MV-4-11 (cell line): ENCODE measurements at regions not wholly inside any gene's neighbourhood (a gene's known extent, or its start where the extent isn't known, plus 50 kb on each side); places are given as distances from the start of the nearest gene placed in this dataset.
"Not testable (repeated sequence)": the region's sequence is repeated elsewhere in the genome, so short reads cannot be mapped to it uniquely, and the experiment has no call there.

ENCODE experiments used
- DNase-seq: peaks from one replicate; lab custom pipeline; 2025; lab: John Stamatoyannopoulos, UW

- DNase-seq = no peak
Measured at GRCh38 chr2:49318531-49318930, 164.2 kb upstream of the FSHR start.

DNA sequence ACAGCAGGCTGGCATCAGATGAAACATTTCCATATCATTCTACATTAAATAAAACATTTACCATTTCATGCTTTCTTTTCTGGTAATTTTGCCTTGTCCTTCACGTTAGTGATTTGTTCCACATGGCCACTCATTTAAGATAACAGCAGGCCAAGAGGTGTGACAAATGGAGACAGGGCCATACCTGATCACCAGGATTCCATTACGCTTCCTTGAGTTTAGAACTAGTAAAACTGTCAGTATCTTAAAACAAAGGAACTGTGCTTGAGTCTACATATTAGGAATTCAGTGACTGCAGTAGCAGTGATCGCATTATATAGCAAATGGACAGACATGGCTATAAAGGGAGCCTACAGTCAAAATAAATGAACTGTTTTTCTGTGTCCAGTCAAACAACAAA is 155.1 kb upstream of the FSHR start:
- DNase-seq = no peak

DNA sequence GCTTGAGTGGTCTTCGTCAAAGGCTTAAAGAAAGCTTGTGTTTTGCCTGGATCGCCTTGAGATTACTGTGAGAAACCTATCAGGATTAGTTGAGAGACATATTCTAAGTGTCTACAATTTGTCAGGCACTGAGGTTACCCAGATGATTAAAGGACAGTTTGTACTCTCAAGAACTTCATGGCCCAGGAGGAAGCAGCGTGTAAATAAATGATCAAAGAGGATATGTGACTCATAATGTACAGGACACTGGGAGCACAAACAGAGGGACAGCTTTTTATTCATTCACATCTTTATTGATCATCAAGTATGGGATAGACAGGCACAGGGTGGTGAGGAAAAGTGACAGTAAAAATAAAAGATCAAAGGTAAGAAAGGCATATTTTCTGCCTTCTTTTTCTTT is 152.6 kb upstream of the FSHR start:
- DNase-seq = no peak

GRCh38 chr2:49298693-49299092 is 144.4 kb upstream of the FSHR start:
- DNase-seq = not testable (repeated sequence)

GRCh38 chr2:49298230-49298629 is 143.9 kb upstream of the FSHR start:
- no peak for DNase-seq

DNA sequence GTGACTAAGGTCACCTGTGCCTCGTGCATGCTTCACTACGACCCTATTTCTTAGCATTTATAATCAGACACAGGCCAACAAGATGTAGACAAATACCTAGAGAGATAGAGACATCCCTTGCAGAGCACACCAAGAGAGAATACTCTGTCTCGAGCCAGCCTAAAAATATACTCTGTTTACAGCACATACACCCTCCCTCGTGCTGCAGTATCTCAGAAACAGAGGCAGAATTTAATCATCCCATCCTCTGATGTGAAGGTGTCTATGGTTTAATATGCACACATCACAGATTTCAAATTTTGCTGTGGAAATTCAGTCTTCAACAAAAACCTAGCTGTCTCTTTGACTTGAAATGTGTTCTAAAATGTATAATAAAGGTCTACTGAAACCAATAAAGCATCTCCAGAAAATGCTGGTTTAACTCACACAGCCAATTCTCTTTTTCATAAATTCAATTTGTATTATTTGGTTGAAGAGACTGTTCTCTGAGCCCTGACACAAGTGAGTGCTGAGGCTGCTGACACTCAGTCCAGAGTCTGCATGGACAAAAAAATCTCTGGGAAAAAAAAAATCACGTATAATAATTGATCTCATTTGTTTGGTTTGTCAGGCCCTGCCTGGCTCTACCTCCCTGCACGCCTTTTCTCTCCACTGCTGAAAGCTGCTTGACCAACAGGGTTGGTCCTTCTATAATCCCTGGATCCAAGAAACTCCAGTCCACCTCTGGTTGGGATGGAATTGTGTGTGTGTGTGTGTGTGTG is 142.0 kb upstream of the FSHR start:
- DNase-seq = no peak

GRCh38 chr2:49294225-49294624 is 139.9 kb upstream of the FSHR start:
- DNase-seq = no peak

GRCh38 chr2:49291619-49292018 is 137.3 kb upstream of the FSHR start:
- no peak for DNase-seq

GRCh38 chr2:49289711-49290110 is 135.4 kb upstream of the FSHR start:
- no peak for DNase-seq

GRCh38 chr2:49288902-49289700 is 134.8 kb upstream of the FSHR start:
- DNase-seq = no peak

DNA sequence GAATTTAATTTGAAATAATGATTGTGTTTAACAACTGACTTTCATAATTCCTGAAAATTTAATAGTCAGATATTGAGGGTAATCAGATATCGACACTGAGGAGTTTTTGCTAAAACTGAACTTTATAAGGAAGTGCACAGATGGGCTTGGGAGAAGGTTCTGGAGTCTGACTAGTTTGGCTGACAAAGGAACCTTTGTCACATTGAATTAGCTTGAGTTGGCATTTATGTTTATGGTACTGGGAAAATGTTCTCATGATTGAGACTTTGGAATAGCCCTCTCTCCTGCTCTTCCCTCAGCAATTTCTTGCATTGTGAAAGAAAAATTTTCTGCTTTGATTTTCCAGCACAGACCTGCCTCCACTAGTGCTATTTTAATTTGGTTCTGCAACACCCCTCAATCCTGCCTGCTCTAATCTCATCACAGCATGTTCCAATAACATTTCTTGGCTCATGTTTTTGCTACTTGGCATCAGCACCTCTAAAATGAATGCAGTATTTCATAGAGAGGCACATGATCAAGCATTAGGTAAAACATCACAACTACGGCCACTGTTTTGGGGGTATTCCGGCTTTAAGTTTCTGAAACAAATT is 133.9 kb upstream of the FSHR start:
- no peak for DNase-seq

GRCh38 chr2:49286726-49287125 is 132.4 kb upstream of the FSHR start:
- no peak for DNase-seq

DNA sequence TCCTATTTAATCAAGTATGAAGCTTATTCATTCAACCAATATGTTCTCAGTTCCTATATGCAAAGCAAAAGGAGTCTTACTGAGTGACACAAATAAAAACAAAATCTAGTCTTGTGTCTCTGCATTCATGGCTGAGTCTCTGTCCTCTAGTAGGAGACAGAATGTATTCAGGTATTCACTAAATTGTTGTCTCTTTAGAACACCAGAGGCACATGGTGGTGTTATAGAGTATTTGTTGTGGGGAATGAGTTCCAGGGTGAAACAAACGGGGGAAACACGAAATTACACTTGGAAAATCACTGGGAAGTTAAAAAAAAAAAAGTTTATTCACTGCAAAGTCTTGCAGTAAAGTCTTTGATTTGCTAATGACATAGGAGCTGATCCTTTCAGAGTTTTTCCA is 131.7 kb upstream of the FSHR start:
- DNase-seq = no peak

DNA sequence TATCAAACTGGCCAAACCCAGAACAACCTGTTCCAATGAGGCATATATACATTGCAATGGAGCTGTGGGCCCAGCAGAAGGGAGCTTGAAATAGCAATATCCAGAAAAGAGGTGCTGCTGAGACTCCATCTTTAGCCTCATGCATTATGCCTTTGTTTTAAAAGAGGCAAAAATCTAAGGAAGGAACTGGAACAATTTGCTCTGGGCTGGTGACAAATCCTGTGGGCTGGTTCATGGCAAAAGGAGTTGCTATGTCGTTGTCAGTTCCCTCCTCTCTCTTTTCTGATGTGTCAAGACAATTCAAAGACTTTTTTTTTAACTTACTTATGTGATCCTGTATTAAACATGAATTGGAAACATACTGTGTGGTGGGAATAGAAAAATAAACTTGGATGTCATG is 124.2 kb upstream of the FSHR start:
- DNase-seq = no peak

GRCh38 chr2:49278141-49278540 is 123.8 kb upstream of the FSHR start:
- DNase-seq = no peak

DNA sequence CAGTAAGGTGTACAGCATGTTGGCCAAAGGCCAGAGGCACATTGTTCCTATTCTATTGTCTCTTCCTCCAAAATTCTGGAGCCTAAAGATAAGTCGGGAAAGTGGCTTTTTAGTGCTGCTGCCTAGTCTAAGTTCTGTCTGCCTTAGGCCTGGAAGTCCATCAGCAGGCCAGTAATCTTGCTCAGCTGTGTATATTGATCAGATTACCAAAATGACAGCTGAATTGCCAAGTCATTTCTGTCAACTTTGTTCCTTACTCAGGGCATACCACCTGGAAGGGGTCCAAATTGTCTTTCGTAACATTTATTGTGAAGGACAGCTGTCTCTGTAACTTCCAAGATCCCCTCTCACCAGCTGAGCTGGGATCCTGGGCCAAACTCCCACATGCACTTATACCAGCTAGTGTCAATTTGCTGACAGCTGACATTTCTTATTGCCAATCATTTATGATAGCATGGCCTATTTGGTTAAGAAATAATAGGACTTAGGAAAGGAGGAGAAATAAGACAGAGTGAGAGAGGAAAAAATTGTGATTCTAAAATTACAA is 116.8 kb upstream of the FSHR start:
- no peak for DNase-seq

DNA sequence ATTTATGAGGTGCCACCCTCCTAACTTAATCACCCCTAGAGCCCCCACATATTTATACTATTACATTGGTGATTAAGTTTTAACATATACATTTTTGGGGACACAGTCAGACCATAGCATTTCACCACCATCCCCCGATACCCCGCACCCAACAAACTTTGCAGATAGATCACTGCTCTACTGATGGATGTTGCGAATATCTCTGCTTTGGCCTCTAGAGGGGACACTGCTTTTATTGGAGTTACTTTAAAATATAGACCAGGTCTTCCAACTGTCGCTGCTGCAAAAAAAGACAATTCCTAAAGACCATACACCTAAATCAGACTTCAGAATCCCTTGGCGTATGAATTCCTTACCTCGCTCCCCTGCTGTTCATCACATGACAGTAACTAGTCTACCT is 115.8 kb upstream of the FSHR start:
- DNase-seq = no peak

GRCh38 chr2:49265471-49265870 is 111.2 kb upstream of the FSHR start:
- DNase-seq = no peak

DNA sequence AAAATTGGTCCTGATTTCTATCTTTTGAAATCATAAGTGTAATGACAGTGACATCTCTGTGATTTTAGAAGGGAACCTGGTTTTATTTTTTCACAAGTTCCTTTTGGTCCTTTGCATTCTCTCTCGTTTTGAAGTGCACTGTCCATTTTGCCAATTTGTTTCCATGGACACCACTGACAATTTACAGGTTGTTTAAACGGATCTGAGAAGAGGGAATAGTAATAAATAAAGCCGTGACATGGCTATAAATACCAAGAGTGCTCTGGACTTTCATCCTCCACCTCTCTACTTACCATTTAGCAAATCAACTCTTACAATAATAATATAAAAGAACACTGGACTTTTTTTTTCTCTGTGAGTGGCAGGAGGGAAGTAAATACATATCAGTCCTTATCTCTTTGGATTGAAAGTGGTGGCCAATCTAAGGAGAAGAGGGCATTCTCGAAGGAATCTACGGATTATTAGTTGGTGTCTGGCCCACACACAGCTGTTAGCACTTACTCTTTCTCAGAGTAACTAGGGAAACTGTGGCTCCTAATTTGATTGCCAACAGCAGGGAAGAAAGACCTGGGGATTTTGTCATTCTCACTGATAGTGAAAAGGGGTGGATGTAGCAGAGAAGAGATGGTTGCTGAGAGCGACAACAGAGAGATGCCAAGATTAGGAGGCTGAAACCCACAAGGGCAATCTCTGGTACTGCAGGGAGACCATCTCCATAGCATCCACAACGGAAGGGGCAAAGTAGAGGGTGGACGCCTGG is 108.7 kb upstream of the FSHR start:
- DNase-seq = no peak

- DNase-seq = no peak
Measured at GRCh38 chr2:49261781-49262180, 107.5 kb upstream of the FSHR start.

- no peak for DNase-seq
Measured at GRCh38 chr2:49260979-49261538, 106.7 kb upstream of the FSHR start.

DNA sequence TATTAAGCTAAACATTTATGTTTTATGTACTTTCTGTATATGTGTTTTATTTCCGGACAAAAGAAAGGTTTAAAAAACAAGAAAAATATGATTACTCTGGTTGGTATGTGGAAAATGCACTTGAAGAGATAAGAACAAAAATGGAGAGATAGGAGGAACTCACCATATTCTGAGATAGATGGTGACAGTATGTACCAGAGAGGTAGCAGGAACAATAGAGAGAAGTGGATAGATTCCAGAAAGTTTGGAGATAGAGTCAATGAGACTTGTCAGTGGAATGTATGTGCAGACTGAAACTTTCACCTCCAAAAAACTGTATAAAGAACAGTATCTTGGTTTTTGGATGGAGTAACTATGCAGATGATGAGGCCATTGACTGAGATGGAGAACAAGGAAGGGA is 105.6 kb upstream of the FSHR start:
- no peak for DNase-seq
